ENCODE measurements at regions not wholly inside any gene's neighbourhood (a gene's known extent, or its start where the extent isn't known, plus 50 kb on each side); places are given as distances from the start of the nearest gene placed in this dataset.
"Not testable (repeated sequence)": the region's sequence is repeated elsewhere in the genome, so short reads cannot be mapped to it uniquely, and the experiment has no call there.

GRCh38 chr2:95670686-95671085 lies 78.9 kb downstream of the TRIM43 start:
- Histone ChIP-seq H3K4me2 (0 out of 2 replicates have a peak overlapping the region, but pooled peaks have one; percentile 5), H3K9me3 (no peaks in the 10 kb centered on the region), H4K20me1 (no peaks in the 10 kb centered on the region), H3K4me1 (peaks cover 22% of the 10 kb centered on the region), H3K27me3 (no peaks in the 10 kb centered on the region), H3K27ac (no peak overlapping the region), H3K4me3 (no peak overlapping the region), H3K36me3 (no peaks in the 10 kb centered on the region), H3K9ac (no peak overlapping the region)
- TF ChIP-seq Cebpa-rat (IDR thresholded peaks at IDR 0.05): no peak

- not testable (repeated sequence) for H3K9me3 ChIP-seq, H3K4me2 ChIP-seq, H4K20me1 ChIP-seq, H3K27ac ChIP-seq, H3K27me3 ChIP-seq, H3K4me3 ChIP-seq, H3K36me3 ChIP-seq, H3K9ac ChIP-seq
- peaks cover 22% of the 10 kb centered on the region for H3K4me1 ChIP-seq
These were observed 79.4 kb downstream of the TRIM43 start for GRCh38 chr2:95671171-95671570.

DNA sequence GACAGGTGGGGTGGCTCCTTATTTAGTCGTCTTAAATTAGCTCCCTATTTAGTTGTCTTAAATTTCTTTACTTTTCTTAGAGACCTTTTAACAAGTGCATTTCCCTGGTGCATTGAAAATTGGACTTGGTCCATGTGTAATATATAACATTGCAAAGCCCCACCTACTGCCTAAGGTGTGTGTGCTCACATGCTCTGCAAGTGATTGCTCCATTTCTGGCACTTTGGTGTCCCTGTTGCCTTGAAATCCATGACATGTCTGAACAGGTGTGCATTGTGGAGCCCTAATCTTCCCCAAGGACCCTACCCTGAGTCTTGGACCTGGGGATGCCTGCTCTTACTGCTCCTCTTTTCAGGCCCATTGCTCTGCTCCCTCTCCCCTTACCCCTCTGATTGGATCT lies 80.2 kb downstream of the TRIM43 start:
- H3K4me2 ChIP-seq, H3K9ac ChIP-seq, H3K27ac ChIP-seq, H4K20me1 ChIP-seq, H3K36me3 ChIP-seq, H3K9me3 ChIP-seq, H3K4me3 ChIP-seq, H3K27me3 ChIP-seq: not testable (repeated sequence)
- H3K4me1 ChIP-seq: peaks cover 22% of the 10 kb centered on the region

DNA sequence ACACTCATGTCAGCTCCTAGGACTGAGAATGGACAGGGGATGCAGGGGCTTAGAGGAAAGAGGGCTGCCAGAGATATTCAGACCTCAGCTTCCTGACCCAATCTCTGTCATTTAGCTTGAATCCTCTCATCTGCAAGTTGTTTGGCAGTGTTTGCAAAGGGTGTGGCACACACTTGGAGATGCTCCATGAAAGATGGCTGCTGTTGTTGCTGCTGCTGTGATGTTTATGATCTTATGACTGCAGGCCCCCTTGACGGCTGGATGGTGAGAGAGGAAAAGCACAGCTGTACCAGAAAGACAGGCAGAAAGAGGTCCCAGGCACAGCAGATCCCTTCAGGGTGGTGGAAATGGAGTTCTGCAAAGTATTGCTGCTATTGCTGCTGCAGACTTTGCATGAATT lies 80.7 kb downstream of the TRIM43 start:
- H3K4me1 ChIP-seq: peaks cover 22% of the 10 kb centered on the region
- not testable (repeated sequence) for H3K27me3 ChIP-seq, H3K36me3 ChIP-seq

GRCh38 chr2:95674186-95674585 lies 82.4 kb downstream of the TRIM43 start:
- Histone ChIP-seq H3K4me2 (no peak overlapping the region), H3K9ac (no peak overlapping the region), H3K4me3 (no peak overlapping the region), H3K27ac (no peak overlapping the region), H3K9me3 (no peaks in the 10 kb centered on the region), H3K27me3 (no peaks in the 10 kb centered on the region), H3K4me1 (peaks cover 15% of the 10 kb centered on the region), H3K36me3 (no peaks in the 10 kb centered on the region), H4K20me1 (no peaks in the 10 kb centered on the region)
- TF ChIP-seq Cebpa-rat (IDR thresholded peaks at IDR 0.05): no peak

More for the DNA sequence above, 80.7 kb downstream of the TRIM43 start:
- not testable (repeated sequence) for H3K4me2 ChIP-seq, H3K9ac ChIP-seq, H3K27ac ChIP-seq, H3K9me3 ChIP-seq, H3K4me3 ChIP-seq, H4K20me1 ChIP-seq

GRCh38 chr2:95676573-95676972 lies 84.8 kb downstream of the TRIM43 start:
- not testable (repeated sequence) for H3K9me3 ChIP-seq, H3K4me1 ChIP-seq, H3K9ac ChIP-seq, H3K4me2 ChIP-seq, H3K27ac ChIP-seq, H3K36me3 ChIP-seq, H4K20me1 ChIP-seq, H3K4me3 ChIP-seq, H3K27me3 ChIP-seq

DNA sequence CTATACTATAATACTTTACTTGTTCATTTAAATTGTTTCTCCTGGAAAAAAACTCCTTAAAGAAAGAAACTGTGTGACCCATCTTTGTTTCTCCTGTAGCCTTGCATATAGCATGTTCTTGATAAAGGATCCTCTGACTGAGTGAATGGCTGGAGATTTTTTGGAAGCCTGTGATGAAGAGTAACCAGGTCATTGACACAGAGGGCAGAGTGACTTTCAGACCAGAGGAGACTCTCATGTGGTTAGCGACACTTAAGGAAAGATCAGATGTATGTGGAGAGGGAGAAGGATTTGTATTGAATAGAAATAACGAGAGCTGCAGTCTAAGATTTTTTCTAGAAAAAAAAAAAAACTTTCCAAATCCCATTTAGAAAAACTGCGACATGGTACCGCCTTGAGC lies 85.5 kb downstream of the TRIM43 start:
- H3K9me3 ChIP-seq: no peaks in the 10 kb centered on the region
- H3K27me3 ChIP-seq: no peaks in the 10 kb centered on the region
- H3K27ac ChIP-seq: no peak overlapping the region
- no peak overlapping the region for H3K4me2 ChIP-seq
- H3K9ac ChIP-seq: no peak overlapping the region
- no peaks in the 10 kb centered on the region for H3K36me3 ChIP-seq
- H3K4me3 ChIP-seq: no peak overlapping the region
- H4K20me1 ChIP-seq: no peaks in the 10 kb centered on the region
- peaks cover 16% of the 10 kb centered on the region for H3K4me1 ChIP-seq
- TF ChIP-seq Cebpa-rat (IDR thresholded peaks at IDR 0.05): no peak

- H4K20me1 ChIP-seq, H3K4me3 ChIP-seq, H3K9me3 ChIP-seq, H3K27me3 ChIP-seq, H3K9ac ChIP-seq, H3K36me3 ChIP-seq, H3K4me2 ChIP-seq, H3K27ac ChIP-seq: not testable (repeated sequence)
- peaks cover 17% of the 10 kb centered on the region for H3K4me1 ChIP-seq
These were observed 86.0 kb downstream of the TRIM43 start for GRCh38 chr2:95677833-95678232.

GRCh38 chr2:95681158-95681557 lies 89.4 kb downstream of the TRIM43 start:
- not testable (repeated sequence) for H3K9me3 ChIP-seq, H3K4me3 ChIP-seq, H4K20me1 ChIP-seq, H3K4me2 ChIP-seq, H3K27ac ChIP-seq, H3K27me3 ChIP-seq, H3K36me3 ChIP-seq, H3K9ac ChIP-seq
- peaks cover 26% of the 10 kb centered on the region for H3K4me1 ChIP-seq

- not testable (repeated sequence) for H3K4me3 ChIP-seq, H3K36me3 ChIP-seq, H3K27me3 ChIP-seq, H3K27ac ChIP-seq, H3K9me3 ChIP-seq, H3K9ac ChIP-seq, H4K20me1 ChIP-seq
- Histone ChIP-seq H3K4me2 (peak overlapping the region; percentile 73), H3K4me1 (peaks cover 26% of the 10 kb centered on the region)
These were observed 89.8 kb downstream of the TRIM43 start for GRCh38 chr2:95681589-95682081.

- peak overlapping the region; percentile 78 for H3K9ac ChIP-seq
- H3K9me3 ChIP-seq, H3K27me3 ChIP-seq, H3K36me3 ChIP-seq, H4K20me1 ChIP-seq: not testable (repeated sequence)
- peak overlapping the region; percentile 81 for H3K27ac ChIP-seq
- peaks cover 26% of the 10 kb centered on the region for H3K4me1 ChIP-seq
- H3K4me2 ChIP-seq: peak overlapping the region; percentile 73
- peak overlapping the region; percentile 67 for H3K4me3 ChIP-seq
These were observed 91.2 kb downstream of the TRIM43 start for GRCh38 chr2:95682889-95683517.
